ENCODE measurements at regions not wholly inside any gene's neighbourhood (a gene's known extent, or its start where the extent isn't known, plus 50 kb on each side); places are given as distances from the start of the nearest gene placed in this dataset.
"Not testable (repeated sequence)": the region's sequence is repeated elsewhere in the genome, so short reads cannot be mapped to it uniquely, and the experiment has no call there.

DNA sequence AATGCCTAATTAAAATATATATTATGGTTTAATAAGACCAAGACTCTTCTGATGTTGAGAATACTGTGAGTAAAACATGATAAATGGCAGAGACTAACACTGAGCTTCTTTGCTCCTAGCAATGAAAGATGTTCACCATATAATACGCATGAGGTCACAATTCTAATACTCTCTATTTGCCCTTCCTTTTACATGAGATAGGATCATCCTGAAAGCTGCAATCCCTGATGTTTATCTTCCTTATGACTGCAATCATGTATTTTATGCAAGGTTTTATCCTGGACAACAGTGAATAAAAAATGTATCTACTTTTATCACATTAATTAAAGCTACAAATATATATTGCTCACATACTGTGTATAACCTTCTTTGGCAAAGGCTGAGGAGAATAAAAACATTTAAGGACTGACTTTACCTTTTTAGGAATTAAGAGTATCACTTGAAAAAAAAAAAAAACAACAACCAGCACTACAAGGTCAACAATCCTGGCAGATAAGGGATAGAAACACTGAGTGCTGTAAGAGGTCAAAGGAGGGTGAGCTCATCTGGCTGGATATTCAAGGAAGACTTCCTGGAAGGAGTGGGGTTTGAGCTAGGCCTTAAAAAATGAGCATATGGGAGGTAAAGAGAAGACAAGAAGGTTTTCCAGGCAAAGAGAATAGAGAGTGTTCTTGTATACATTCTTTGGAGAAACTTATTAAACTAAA lies 99.9 kb downstream of the AREG start:
- DNase-seq (ENCODE audit: low spot score), result no peak

DNA sequence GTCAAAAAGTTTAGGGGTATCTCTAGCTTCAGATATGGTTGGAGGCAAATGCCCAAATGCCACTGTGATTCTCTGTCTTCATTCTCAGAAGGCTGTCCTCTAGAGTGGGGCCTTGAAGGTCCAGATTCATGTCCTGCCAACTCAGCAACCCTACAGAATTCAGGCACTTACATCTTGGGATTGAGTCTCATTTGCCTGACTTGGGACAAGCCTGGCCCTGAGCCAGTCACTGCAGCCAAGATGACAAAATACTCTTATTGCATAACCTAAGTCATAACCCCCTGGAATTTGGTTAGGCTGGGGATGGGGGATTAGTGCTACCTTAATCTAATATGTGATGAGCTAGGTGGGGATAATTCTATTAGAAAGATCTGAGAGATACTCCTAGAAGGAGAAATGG lies 100.5 kb downstream of the AREG start:
- no peak for DNase-seq (ENCODE audit: low spot score)

GRCh38 chr4:74546057-74546456 lies 101.1 kb downstream of the AREG start:
- DNase-seq (ENCODE audit: low spot score), result no peak

DNA sequence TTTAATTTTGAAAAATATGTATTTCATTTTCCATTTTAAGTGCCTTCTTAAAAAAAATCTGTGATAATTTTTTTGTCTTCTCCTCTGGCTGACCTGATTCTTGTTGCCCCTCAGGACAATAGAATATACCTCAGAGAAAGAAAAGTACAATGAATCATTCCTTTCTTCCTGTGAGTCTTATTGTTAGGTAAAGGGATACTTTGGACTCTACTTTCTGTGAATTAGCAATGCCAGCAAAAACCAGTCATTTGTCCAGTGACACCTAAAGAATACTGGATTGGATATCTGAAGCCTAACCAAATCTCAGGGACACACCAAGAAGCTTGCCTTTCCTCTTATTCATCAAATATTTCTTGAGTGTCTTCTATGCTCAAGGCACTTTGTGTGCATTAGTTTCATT lies 102.1 kb downstream of the AREG start:
- DNase-seq (ENCODE audit: low spot score), result no peak

DNA sequence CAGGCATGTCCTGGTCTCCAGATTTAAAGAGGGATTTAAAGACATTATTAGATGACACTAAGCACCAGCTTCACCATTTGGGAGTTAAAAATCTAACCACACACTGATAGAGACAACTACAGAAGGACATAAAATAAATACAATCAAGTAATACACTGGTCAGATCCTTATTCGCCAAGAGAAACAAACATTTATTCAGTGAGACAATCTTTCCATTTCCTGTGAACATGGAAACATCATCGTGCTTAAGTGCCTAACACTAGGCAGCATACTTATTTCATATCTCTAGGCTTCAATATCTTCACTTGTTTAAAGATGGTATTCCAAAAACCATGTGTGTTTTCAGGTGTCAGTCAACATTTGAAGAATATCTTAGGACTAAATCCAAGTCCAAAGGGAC lies 103.6 kb downstream of the AREG start:
- DNase-seq (ENCODE audit: low spot score), result no peak

DNA sequence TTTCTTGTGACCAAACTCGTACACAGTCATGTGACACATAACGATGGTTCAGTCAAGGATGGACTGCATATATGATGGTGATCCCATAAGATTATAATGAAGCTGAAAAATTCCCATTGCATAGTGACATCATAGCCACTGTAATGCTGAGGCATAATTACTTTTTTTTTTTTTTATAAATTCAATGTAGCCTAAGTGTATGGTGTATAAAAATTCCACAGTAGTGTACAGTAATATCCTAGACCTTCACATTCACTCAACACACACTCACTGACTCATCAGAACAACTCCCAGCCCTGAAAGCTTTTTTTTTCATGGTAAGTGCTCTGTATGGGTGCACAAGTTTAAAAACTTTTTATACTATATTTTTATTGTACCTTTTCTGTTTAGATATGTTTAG lies 105.0 kb downstream of the AREG start:
- no peak for DNase-seq (ENCODE audit: low spot score)

DNA sequence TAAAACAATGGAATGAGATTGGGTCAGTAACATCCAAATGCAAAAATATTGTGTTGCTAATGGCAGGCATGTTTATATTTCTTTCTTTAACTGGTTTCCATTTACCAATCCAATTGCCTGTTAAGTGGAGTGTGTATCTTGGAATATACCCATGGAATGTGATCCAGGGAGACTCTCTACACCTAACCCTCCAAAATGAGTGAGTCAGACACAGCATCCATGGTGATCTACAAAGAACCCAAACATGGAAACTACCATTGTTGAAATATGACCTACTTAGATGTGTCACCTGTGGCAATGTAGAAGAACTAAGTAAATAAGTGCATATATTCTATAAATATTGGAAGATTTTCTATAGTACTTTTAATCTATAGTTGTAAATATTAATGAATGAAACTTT lies 110.3 kb downstream of the AREG start:
- no peak for DNase-seq (ENCODE audit: low spot score)

DNA sequence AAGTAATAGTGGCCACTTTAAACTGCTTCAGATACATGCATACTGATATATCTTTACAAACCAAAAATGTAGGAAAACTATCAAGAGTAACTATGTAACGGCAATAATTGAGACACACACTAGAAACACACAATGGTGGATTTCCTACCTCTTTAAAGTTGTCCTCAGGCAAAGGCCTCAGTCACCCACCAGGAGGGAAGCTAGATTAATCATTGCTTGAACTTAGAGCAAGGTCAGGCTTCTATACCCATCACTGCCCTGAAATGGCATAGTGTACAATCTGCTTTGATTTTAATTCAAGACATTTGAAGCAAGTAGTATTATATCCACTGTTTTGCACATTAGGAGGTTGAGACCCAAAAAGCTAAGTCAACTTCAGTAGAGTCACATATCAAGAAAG lies 110.9 kb downstream of the AREG start:
- no peak for DNase-seq (ENCODE audit: low spot score)

- no peak for DNase-seq (ENCODE audit: low spot score)
Measured at GRCh38 chr4:74559853-74560252, 114.9 kb downstream of the AREG start.

GRCh38 chr4:74567981-74568380 lies 123.0 kb downstream of the AREG start:
- no peak for DNase-seq (ENCODE audit: low spot score)

- DNase-seq (ENCODE audit: low spot score), result no peak
Measured at GRCh38 chr4:74570095-74570494, 125.2 kb downstream of the AREG start.

- DNase-seq (ENCODE audit: low spot score), result no peak
Measured at GRCh38 chr4:74578329-74578728, 133.4 kb downstream of the AREG start.

DNA sequence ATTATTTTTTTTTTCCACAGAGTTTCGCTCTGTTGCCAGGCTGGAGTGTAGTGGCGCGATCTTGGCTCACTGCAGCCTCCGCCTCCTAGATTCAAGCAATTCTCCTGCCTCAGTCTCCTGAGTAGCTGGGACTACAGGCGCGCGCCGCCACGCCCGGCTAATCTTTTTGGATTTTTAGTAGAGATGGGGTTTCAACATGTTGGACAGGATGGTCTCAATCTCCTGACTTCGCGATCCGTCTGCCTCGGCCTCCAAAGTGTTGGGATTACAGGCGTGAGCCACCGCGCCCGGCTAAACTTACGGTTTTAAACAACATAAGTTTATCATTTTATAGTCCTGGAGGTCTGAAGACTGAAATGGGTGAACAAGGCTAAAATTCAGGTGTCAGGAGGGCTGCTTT lies 133.9 kb downstream of the AREG start:
- DNase-seq (ENCODE audit: low spot score), result not testable (repeated sequence)

GRCh38 chr4:74583089-74583700 lies 138.3 kb downstream of the AREG start:
- DNase-seq (ENCODE audit: low spot score), result no peak

- DNase-seq (ENCODE audit: low spot score), result no peak
Measured at GRCh38 chr4:74583757-74584156, 138.8 kb downstream of the AREG start.

- no peak for DNase-seq (ENCODE audit: low spot score)
Measured at GRCh38 chr4:74588350-74588749, 143.4 kb downstream of the AREG start.

- no peak for DNase-seq (ENCODE audit: low spot score)
Measured at GRCh38 chr4:74590476-74590875, 145.5 kb downstream of the AREG start.

GRCh38 chr4:74598611-74599325 lies 153.8 kb downstream of the AREG start:
- DNase-seq (ENCODE audit: low spot score), result no peak

- DNase-seq (ENCODE audit: low spot score), result no peak
Measured at GRCh38 chr4:74603186-74603585, 158.2 kb downstream of the AREG start.

- no peak for DNase-seq (ENCODE audit: low spot score)
Measured at GRCh38 chr4:74608151-74608949, 163.4 kb downstream of the AREG start.

DNA sequence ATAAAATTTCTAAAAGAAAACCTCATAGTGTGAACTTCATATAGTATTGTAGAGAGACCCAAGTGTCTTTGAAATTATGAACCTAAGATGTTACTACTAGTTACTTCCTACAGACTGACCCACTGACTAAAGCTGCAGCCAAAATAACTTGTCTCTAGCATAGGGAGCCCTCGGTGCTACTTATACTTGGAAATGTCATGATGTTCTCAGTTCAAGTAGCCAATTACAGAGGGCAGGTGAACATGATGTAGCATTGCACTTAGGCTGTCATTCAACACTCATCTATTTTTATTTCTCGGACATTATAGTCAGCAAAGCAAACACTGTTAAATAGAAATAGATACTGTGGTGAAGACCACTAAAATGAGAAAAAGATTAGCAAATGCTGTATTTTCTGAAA lies 165.6 kb downstream of the AREG start:
- no peak for DNase-seq (ENCODE audit: low spot score)

DNA sequence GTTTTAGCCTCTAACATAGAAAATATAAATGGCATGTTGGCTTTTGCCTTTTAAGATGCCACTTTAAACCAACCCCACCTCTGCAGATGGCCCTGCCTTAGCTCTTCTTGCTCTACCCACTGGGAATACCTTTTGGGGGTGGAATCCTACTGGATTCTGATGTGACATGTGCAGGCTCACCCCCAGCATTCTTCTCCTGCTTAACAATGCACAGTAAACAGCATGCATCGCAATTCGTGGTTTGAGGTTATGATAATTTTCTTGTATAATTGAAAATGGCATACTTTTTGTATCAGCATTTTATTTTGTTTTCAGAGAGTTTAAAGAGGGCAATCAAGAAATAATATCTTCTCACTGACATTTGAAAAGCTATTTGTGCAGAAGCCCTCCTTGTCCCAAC lies 167.9 kb downstream of the AREG start:
- DNase-seq (ENCODE audit: low spot score), result peak; percentile 31

DNA sequence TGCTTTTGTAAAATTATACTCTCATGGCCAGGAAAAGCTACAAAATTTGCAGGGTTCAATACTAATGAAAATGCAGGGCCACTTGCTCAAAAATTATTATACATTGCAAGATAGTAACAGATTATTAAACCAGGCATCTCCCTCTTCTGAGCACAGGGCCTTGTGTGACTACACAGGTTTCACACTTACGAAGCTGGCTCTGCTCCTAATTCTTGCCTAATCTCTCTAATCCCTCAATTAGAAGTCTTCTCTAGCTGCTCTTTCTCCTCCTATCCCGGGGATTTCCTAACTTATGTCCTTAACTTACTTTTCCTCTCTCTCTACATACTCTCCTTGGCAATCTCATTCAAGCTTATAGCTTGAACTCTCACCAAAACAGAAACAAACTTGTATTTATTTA lies 168.3 kb downstream of the AREG start:
- DNase-seq (ENCODE audit: low spot score), result peak; percentile 56
